NCI-H128 (cell line): ENCODE measurements at regions not wholly inside any gene's neighbourhood (a gene's known extent, or its start where the extent isn't known, plus 50 kb on each side); places are given as distances from the start of the nearest gene placed in this dataset.
"Not testable (repeated sequence)": the region's sequence is repeated elsewhere in the genome, so short reads cannot be mapped to it uniquely, and the experiment has no call there.

Source experiments
- DNase-seq: peaks from one replicate; lab custom pipeline; 2025; ENCODE audit not compliant: unreplicated experiment; lab: John Stamatoyannopoulos, UW

DNA sequence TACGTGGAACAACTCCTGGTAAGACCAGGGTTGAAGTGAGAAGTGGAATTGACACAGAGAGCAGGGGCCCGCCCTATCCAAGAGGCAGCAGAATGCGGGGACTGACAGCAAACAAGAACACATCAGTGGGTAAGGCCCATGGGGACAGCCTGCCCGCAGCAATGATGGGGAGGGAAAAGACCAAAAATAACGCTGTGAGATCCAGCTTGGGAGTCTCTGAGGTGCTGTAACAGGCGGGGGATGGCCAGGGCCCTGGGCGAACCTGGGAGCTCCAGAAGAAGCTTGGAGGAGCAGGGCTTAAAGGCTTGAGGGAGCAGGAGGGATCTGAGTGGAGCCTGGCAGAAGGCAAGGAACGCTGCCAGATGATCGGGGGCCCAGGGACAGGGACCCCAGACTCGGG is 173.4 kb downstream of the TMEM200C start:
- DNase-seq, result no peak

DNA sequence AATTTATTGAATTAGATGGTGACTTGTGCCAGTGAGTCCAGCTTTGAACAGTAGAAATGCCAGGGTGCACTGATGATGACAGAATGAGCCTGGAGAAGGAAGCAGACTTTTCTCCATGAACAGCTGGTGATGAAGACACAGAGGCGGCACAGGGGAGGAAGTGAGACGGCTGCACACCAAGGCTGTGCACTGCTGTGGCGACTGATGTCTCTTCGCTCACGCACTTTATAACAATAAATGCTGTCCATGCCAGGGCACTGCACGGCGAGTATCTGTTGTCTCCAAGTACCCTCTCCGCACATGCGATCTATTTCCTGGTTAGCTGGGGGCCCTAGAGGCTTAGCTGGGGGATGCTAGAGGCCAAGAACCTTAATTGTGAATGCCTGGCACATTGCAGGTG is 175.2 kb downstream of the TMEM200C start:
- DNase-seq, result no peak

DNA sequence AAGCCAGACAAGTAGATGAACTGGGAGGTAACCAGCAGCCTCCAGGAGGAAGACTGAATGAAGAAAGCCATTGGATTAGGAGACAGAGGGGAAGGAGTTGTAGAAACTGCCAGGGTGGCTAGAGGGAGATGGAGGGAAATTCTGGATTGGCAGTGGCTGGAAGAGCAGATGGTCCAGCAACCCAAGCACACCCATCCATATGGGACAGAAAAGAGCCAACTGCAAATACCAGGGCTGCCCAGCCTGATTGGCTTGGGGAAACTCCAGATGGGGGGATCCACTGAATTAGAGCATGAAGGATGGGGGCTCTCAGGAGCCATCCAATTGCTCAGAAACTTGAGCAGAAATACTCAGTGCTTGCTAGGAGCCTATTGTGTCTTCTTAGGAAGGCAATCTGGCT is 173.5 kb upstream of the EPB41L3 start:
- no peak for DNase-seq

DNA sequence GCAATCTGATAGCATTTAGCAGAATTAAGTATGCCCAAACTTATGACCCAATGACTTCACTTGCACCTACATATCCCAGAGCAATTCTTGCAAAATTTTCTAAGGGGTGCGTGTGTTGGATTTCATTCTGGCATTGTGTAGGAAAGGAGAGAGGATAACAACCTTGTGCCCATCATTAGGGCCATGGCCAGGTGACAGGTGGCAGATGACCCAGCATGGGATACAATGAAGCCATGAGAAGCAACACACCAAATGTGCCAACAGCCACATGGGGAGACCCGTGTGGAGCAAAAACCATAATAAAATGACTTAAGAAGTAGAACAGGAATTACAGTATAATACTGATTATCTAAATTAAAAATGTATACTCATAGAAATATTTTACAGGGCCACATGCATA is 166.9 kb upstream of the EPB41L3 start:
- DNase-seq, result no peak

DNA sequence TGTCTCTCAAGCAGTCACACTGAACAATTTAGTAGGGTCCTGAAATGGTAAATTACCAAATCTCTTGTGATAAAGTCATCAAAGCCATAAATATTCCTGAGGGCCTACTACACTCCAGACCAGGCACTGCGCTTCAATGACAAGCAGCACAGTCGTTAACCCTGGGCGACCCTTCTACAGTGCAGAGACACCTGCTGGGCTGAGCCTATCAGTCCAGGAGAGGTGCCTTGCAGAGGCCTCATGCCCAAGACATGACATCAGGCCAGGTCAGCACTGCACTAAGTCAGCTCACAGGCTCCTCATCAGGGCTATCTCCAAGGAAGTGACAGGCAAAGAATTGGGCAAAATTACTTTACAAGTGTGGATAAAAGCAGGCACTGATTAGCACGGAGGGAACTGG is 166.4 kb upstream of the EPB41L3 start:
- no peak for DNase-seq

DNA sequence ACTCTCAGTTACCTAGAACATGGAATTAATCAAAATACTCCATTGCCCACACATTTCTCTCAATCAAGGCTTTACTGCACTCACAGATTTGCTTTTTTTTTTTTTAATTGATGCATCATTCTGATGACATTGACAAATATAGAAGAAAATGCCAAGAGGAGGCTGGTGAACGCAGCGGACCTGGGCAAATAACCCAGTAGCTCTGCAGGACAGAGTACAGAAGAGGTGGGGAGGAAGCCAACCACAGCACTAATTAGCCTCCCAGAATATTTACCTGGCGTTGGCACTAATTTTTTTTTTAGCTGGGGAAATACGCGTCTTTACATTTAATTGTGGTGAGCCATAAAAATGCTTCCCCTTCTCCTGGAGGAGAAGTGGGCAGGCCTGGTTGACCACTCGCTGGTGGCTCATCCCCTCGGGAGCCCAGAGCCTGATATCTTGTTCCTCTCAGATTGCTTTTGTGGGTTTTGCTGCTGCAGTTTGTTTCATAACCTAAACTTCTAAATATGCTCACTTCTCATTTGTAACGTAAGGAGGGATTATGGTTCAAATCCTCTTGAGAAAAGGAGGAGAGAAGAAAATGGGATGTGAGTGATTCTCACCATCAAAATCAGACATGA is 165.8 kb upstream of the EPB41L3 start:
- no peak for DNase-seq

DNA sequence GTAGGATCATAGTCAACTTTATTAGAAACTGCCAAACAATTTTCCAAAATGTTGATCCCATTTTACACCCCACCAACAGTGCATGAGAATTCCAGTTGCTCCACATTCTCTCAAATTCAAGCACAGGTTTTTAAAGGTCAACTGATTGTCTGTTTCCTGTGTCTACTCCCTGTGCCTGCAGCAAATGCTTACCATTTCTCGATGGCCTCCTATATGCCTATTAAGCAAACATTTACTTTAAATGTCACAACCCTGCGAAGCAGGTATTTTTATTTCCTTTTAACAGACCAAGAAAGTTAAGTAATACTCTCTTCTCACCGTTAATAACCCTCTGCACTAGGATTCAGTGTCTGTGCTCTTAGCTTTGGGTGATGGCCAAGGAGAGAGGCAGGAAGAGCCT is 163.8 kb upstream of the EPB41L3 start:
- DNase-seq, result no peak

DNA sequence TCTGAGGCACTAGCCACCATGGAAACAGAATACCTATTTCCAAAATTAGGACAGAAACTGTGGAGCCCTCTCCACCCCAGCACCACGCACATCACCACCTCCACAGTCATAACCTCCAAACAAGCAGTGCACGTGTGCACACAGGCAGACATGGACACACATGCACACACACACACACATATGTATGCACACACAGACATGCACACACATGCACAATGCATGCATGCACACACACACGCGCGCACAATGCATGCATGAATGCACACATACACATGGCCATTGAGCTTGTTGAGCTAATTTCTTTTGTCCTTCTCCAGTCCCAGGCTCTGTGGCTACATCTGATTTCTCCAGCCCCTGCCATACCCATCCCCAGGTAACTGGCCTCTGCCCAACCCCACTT is 161.6 kb upstream of the EPB41L3 start:
- DNase-seq, result no peak

DNA sequence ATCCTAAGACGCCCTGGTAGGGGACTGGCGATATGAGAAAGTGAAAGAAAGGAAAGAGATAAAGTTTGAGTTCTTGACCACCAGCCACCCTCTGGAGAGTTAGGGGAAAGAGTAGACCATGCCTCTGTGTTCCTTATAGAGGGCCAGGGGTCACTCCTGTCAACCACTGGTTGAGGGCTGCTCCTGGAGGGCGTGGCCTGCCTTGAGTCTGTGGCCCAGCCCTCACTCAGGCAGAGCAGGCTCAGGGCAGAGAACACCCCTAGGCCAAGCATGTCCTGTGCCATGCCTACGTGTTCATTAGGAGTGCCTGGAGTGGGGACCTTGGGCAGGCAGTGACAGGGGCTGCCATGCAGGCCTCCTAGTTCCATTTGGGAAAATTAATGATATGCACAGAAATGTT is 161.1 kb upstream of the EPB41L3 start:
- no peak for DNase-seq

DNA sequence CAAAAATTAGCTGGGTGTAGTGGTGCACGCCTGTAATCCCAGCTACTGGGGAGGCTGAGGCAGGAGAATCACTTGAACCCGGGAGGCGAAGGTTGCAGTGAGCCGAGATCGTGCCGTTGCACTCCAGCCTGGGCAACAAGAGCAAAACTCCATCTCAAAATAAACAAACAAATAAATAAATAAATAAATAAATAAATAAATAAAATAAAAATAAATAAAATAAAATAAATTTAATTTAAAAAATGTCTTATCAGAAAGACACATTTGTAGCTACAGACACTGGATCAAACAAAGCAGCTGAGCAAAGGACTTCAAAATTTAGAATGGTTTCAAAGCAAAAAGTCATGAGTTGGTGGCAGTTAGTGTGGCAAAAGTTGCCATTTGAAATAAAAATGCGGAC is 158.2 kb upstream of the EPB41L3 start:
- DNase-seq, result not testable (repeated sequence)

DNA sequence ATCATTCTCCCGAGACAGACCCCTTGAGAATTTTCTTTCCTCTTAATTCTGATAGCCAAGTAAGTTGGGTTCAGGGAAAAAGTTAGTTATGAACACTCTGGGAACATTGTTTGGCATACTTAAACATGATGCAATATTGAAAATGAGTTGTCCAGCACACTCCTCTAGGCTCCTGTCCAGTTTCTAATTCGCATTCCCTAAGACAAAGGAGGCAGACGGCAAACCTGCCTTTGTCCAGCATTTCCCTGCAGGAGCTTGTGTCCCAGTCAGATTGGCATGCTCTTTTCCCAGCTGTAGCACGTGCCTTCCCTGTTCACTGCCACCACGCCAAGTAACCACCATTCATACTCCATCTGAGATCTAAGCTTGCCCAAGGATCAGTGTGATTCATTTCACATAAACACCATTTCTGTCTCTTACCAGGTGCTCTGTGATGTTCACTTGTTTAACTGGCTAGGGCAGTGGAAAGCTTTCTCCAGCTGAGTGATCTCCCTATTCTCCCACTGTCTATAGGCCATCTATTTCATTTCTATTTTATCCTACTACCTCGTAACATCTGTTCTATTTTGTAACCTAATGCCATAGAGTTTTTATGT is 150.0 kb upstream of the EPB41L3 start:
- no peak for DNase-seq

DNA sequence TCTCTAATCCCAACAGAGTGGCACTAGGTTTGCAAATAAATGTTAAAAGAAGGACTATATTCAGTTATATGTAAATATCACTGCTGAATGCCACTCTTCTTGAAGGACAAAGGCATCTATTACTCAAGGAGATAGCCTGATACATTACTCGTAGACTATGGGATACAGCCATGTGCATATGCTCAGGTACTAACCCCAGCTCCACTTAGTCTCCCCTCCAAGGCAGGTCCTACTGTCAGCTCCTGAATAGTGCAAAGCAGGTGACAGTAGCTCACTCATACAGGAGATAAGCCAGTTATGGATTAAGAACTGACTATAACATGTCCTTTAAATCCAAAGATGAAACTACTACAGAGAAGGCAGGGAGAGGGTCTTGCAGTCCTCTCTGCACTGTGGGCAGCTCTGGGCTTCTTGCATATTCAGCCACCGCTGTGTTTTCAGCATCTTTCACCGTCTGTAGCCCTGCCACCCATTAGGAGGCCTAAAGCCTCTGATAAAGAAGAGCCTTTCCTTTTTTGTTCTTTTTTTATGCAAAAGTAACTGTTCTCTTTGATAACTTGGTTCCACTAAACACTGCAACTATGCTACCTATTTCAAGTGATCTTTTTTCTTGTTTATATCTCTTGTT is 135.1 kb upstream of the EPB41L3 start:
- DNase-seq, result no peak

DNA sequence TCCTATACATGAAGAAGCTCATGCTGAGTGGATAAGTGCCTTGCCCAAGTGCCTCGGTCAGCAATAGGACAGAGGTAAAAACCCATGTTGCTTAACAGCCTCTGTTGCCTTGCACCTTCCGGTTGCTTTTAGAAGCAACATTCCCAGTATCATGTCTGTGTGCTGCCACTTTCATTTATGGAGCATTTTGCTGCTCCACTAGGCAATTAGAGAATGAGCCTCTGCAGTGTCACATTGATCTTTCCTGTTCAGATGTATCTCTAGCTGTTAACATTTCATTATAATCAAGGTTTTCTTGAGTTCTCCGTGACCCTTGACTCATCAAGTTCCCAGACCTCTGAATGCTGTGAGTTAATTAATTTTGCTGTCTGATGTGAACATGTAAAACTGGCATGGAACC is 134.5 kb upstream of the EPB41L3 start:
- DNase-seq, result no peak

DNA sequence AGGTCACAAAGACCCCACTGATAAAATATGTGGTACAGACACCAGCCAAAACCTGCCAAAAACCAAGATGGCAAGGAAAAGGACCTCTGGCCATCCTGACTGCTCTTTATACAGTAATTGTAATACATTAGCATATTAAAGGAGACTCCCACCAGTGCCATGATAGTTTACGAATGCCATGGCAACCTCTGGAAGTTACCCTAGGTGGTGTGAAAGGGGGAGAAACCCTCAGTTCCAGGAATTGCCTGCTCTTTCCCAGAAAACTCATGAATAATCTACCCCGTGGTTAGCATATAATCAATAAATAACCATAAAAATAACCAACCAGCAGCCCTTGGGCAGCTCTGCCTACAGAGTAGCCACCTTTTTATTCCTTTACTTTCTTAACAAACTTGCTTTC is 129.8 kb upstream of the EPB41L3 start:
- no peak for DNase-seq

DNA sequence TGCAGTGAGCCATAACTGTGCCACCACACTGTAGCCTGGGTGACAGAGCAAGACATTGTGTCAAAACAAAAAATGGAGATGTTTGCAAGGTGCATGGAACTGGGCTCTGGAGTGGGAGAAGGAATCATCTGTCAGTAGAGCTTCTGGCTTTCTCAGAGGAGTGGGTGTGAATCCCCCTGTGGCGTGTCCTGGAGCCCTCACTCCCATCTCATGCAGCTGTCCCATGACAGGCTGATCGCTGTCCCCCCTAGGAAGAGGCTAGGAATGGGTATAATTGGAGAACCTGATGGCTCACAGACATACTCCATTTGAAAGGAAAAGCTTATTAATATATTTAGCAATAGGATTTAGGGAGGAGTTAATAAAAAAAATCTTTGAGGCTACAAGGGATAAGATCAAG is 125.8 kb upstream of the EPB41L3 start:
- DNase-seq, result no peak

DNA sequence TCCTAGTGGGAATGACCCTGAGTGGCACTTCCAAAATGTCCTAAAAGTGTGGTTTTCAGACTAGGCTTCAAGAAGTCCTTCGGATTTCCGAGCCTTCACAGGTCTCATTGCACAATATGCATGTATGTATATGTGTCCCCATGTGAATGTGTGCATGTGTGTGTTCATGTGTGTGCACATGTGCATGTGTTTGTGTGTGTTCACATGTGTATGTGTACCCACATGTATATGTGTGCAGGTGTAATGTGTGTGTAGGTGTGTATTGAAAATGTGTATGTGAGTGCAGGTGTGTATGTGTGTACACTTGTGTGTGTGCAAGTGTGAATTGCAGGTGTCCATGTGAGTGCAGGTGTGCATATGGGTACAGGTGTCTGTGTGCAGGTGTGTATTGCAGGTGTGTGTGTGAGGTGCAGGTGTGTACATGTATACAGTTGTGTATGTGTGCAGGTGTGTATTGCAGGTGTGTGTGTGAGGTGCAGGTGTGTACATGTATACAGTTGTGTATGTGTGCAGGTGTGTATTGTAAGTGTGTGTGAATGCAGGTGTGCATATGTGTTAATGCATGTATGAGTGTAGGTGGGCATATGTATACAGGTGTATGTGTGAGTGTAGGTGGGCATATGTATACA is 124.4 kb upstream of the EPB41L3 start:
- DNase-seq, result no peak

DNA sequence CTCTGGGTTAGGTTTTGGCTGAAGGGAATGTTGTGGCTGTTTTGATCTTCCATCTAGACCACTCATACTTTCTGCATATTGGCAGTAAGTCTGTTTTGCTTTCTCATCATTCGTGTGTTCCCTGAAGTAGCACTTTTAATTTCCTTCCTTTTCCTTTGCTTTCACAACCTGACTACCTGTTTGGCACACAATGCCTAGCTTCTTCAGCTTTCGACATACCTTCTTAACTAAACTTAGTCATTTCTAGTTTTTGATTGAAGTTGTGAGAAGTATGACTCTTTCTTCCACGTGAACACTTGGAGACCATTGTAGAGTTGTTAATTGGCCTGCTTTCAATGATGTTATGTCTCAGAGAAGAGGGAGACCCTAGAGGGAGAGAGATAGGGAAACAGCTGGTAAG is 123.6 kb upstream of the EPB41L3 start:
- no peak for DNase-seq

DNA sequence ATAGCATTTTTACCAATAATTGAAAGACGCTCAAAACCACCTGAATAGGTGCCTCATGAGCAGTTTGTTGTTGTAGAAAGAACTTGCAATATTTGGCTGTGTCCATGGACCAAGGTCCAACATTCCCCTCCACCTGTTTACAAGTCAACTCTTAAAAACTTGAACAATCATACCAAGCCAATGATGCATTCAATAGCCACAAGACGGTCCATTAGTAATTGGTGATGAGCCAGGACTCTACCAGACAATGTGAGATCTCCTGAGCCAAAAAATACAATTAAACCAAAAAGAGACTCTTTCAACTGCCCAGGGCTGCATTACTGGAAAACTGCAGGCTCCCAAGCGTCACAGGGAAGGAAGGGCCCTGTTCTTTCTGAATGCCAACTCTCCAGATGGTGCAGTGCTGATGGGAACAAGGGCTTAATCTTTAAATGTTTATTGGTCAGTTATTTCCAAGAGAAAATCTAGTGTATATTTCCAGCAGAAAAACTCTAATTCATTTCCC is 118.8 kb upstream of the EPB41L3 start:
- no peak for DNase-seq

DNA sequence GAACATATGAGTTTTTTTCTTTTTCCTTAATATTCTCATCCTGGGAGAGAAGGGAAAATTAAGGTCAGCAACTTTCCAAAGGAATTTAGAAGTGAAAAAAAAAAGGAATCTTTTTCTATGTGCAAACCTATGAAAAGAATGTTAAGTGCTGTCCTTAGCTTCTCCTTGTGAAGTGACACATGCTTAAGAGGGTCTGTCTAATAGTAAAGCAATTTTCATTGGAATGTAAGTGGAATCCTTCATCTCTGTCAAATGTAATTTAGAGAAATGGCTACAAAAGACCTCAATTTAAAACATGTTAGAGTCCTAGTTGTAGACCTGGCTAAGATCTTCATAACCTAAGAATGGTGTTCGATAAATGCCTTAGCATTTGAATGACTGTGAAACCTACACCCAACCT is 117.4 kb upstream of the EPB41L3 start:
- no peak for DNase-seq

DNA sequence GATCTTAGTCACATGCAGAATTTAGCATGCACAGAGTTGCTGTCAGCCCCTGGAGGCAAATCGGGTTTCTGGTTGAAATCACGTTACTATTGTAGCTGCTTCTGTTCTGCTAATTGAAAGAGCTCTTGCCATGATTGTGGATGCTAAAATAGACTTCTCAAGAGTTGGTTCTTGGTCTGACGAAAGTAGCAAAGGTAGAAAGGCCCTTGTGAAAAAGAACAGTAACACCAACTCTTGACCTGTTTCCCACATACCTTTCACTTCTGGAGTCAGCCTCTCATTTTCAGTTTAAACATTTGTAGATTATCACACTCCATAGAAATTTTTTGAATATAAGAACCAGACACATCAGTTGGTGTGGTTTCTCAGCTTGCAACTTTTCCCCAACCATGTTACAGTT is 110.0 kb upstream of the EPB41L3 start:
- DNase-seq, result no peak

DNA sequence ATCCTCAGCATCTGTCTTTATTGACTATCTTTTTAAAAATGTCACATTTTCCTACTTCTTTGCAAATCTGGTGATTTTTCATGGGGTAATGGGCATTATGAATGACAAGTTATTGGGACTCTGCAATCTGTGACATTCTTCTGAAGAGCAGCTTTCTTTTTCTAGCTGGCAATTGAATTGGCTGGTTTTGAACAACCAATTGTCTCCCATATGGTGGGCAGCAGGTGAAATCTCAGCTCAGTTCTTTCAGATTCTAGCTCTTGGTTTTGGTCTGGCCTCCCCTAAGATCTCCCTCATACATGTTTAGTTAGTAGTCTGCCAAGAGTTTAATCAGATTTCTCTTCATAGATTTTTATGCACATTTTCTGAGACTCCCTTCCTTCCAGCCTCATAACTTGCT is 107.9 kb upstream of the EPB41L3 start:
- DNase-seq, result no peak

DNA sequence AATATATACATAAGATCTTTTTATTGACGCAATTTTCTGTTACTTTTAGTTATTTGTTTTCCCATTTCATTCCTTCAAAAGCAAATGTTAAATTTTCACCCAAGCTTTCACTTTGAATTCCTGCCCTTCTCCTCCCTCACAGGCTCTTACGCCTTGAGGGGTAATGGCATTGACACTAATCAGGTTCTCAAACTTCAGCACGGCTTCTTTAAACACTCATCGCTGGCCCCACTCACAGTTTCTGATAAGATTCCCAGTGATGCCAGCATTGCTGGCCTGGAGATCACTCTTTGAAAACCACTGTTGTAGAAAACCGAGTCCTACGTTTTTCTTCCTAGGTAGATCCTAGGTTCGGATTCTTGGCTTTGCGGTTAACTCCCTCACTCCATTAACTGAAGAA is 105.6 kb upstream of the EPB41L3 start:
- no peak for DNase-seq
